Neuronal stem cell (in vitro differentiated cells): ENCODE measurements at regions not wholly inside any gene's neighbourhood (a gene's known extent, or its start where the extent isn't known, plus 50 kb on each side); places are given as distances from the start of the nearest gene placed in this dataset.

ENCODE experiments used
- DNase-seq: peaks from one replicate; pipeline ENCODE4 v3.0.0-alpha.2; 2013; ENCODE audit warnings: low spot score
- H2AFZ ChIP-seq: one replicate; pipeline ENCODE4 v1.6.1; 2013; ENCODE audit warnings: mild to moderate bottlenecking, low read length, inconsistent platforms
- H2AK5ac ChIP-seq: 2 replicates; pipeline ENCODE4 v1.6.1; 2013; ENCODE audit warnings: low read depth, mild to moderate bottlenecking, inconsistent platforms, low read length, moderate library complexity, mixed read lengths
- H2BK120ac ChIP-seq: 2 replicates; pipeline ENCODE4 v1.6.1; 2013; ENCODE audit warnings: low read depth, mild to moderate bottlenecking, inconsistent platforms, low read length, moderate library complexity, mixed read lengths
- H2BK12ac ChIP-seq: one replicate; pipeline ENCODE4 v1.6.1; 2013; ENCODE audit warnings: low read length, inconsistent platforms
- H2BK15ac ChIP-seq: 2 replicates; pipeline ENCODE4 v1.6.1; 2013; ENCODE audit warnings: mild to moderate bottlenecking, low read length, inconsistent platforms, mixed read lengths
- H2BK5ac ChIP-seq: one replicate; pipeline ENCODE4 v1.6.1; 2013; ENCODE audit warnings: inconsistent platforms, mild to moderate bottlenecking, low read length, moderate library complexity
- H3K14ac ChIP-seq: one replicate; pipeline ENCODE4 v1.6.1; 2013; ENCODE audit warnings: low read length, inconsistent platforms
- H3K18ac ChIP-seq: 2 replicates; pipeline ENCODE4 v1.6.1; 2013; ENCODE audit warnings: low read length, inconsistent platforms
- H3K23ac ChIP-seq: 2 replicates; pipeline ENCODE4 v1.6.1; 2013; ENCODE audit warnings: low read depth, mild to moderate bottlenecking, mixed read lengths, low read length, inconsistent platforms; ENCODE audit not compliant: poor library complexity
- H3K27ac ChIP-seq: replicated peaks from 3 replicates; pipeline ENCODE4 v1.5.1; 2013; ENCODE audit warnings: low read length, inconsistent platforms
- H3K27me3 ChIP-seq, 3 experiments: 2 replicates each; pipeline ENCODE4 v1.6.1; 2013; ENCODE audit warnings: low read length in 3 of 3, mild to moderate bottlenecking in 2 of 3, inconsistent platforms in 1 of 3, low read depth in 1 of 3, mixed read lengths in 1 of 3, moderate library complexity in 1 of 3; ENCODE audit not compliant: control insufficient read depth in 3 of 3, insufficient read depth in 3 of 3
- H3K36me3 ChIP-seq, 2 donors: replicated peaks in 1 of 2; 2 replicates each; pipeline ENCODE4 v1.6.1; 2013; ENCODE audit warnings: low read length in 2 of 2; ENCODE audit not compliant: control insufficient read depth in 2 of 2, insufficient read depth in 2 of 2
- H3K4ac ChIP-seq: 2 replicates; pipeline ENCODE4 v1.6.1; 2013; ENCODE audit warnings: inconsistent platforms, mild to moderate bottlenecking, low read length, moderate library complexity
- H3K4me1 ChIP-seq, 2 donors: 1 replicate in 1 of 2; 2 replicates in 1 of 2; pipeline ENCODE4 v1.6.1; 2013; ENCODE audit warnings: low read length in 2 of 2, low read depth in 1 of 2; ENCODE audit not compliant: control insufficient read depth in 2 of 2, insufficient read depth in 1 of 2
- H3K4me2 ChIP-seq: one replicate; pipeline ENCODE4 v1.6.1; 2013; ENCODE audit warnings: mild to moderate bottlenecking, low read length, inconsistent platforms; ENCODE audit not compliant: insufficient read depth, poor library complexity, severe bottlenecking
- H3K4me3 ChIP-seq, 2 donors: 2 replicates each; pipeline ENCODE4 v1.5.1; 2013; ENCODE audit warnings: low read length in 2 of 2, mild to moderate bottlenecking in 2 of 2, inconsistent platforms in 1 of 2, moderate library complexity in 1 of 2
- H3K79me1 ChIP-seq: one replicate; pipeline ENCODE4 v1.6.1; 2013; ENCODE audit warnings: low read depth, mild to moderate bottlenecking, inconsistent platforms, low read length, moderate library complexity
- H3K9ac ChIP-seq: one replicate; pipeline ENCODE4 v1.6.1; 2013; ENCODE audit warnings: mild to moderate bottlenecking, low read depth, low read length, inconsistent platforms; ENCODE audit not compliant: poor library complexity
- H3K9me3 ChIP-seq, 2 donors: replicated peaks in 1 of 2; 2 replicates each; pipeline versions ENCODE3 to v1.6.1; 2013; ENCODE audit warnings: low read length in 2 of 2, mild to moderate bottlenecking in 2 of 2, inconsistent platforms in 1 of 2, low read depth in 1 of 2, mixed read lengths in 1 of 2, moderate library complexity in 1 of 2; ENCODE audit not compliant: control insufficient read depth in 2 of 2, insufficient read depth in 1 of 2
- H4K8ac ChIP-seq: one replicate; pipeline ENCODE4 v1.6.1; 2013; ENCODE audit warnings: low read depth, mild to moderate bottlenecking, inconsistent platforms, low read length, moderate library complexity
- H4K91ac ChIP-seq: one replicate; pipeline ENCODE4 v1.6.1; 2013; ENCODE audit warnings: low read length, low read depth, mild to moderate bottlenecking, inconsistent platforms; ENCODE audit not compliant: poor library complexity
- WGBS, 2 donors: extraction: QIAGEN DNeasy Blood & Tissue Kit; methylation state at CpG; one replicate each; pipeline ENCODE4 v1.1.7; 2013; ENCODE audit warnings: missing lambda C conversion rate in 2 of 2, mixed read lengths in 1 of 2; ENCODE audit not compliant: insufficient read length in 2 of 2, insufficient replicate concordance in 1 of 2; ENCODE audit errors: extremely low coverage in 2 of 2; 5-methylcytosine and 5-hydroxymethylcytosine counted together

DNA sequence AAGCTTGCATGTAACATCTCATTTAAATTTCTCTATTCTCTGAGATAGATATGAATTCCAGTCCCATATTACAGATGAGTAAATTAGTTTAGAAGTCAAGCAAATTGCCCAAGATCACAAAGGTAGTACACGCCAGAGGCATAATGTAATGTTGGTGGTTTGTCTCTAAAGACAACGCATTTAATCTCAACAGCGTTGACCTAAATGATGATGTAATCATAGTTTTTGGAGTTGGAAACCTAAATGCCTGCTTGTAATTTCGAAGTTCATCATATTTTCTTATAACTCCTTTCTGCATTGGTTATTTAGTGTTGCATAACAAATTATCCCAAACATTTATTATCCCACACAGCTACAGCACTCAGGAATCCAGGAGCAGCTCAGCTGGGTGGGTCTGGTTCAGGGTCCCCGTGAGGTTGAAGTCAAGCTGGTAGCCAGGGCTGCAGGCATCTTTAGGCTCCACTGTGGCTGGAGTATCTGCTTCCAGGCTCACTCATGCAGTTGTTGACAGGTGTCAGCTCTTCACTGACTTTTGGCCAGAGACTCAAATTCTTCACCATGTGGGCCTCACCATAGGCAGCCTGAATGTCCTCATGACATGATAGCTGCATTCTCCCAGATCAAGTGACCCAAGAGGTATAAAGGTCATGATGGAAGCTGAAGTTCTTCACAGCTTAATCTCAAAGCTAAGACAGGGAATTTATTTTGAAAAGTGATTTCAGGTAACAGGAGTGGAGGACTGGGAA is 122.0 kb upstream of the SPTLC3 start:
- Histone ChIP-seq H3K4ac (no peak overlapping the region), H2AFZ (no peak overlapping the region), H3K27ac (no peak overlapping the region), H3K27me3 (no peaks in the 10 kb centered on the region), H3K36me3 (no peaks in the 10 kb centered on the region), H4K8ac (no peak overlapping the region), H3K4me2 (no peak overlapping the region), H3K79me1 (no peaks in the 10 kb centered on the region), H3K9me3 (no peaks in the 10 kb centered on the region), H3K18ac (no peak overlapping the region), H2AK5ac (no peak overlapping the region), H2BK5ac (no peak overlapping the region), H3K4me1 (no peaks in the 10 kb centered on the region), H2BK15ac (no peak overlapping the region), H3K4me3 (no peak overlapping the region), H2BK120ac (no peak overlapping the region), H3K9ac (no peak overlapping the region), H3K14ac (no peak overlapping the region), H4K91ac (no peak overlapping the region), H3K23ac (no peak overlapping the region), H2BK12ac (no peak overlapping the region)
- DNase-seq, result no peak
- WGBS, 2 donors, result no CpG with 5 or more reads among the region's 5 CpGs

GRCh38 chr20:12891643-12892042 is 117.1 kb upstream of the SPTLC3 start:
- Histone ChIP-seq H2BK5ac (no peak overlapping the region), H4K8ac (no peak overlapping the region), H2BK120ac (no peak overlapping the region)

GRCh38 chr20:12893019-12893418 is 115.8 kb upstream of the SPTLC3 start:
- Histone ChIP-seq H3K4me3 (no peak overlapping the region), H2AFZ (no peak overlapping the region), H2BK12ac (no peak overlapping the region), H2BK120ac (no peak overlapping the region), H3K79me1 (no peaks in the 10 kb centered on the region), H2BK5ac (no peak overlapping the region), H4K91ac (no peak overlapping the region), H3K27me3 (no peaks in the 10 kb centered on the region), H2AK5ac (no peak overlapping the region), H2BK15ac (no peak overlapping the region), H3K4me2 (no peak overlapping the region), H3K36me3 (no peaks in the 10 kb centered on the region), H3K4me1 (no peaks in the 10 kb centered on the region), H3K9me3 (no peaks in the 10 kb centered on the region), H3K23ac (no peak overlapping the region), H3K18ac (no peak overlapping the region), H4K8ac (no peak overlapping the region), H3K27ac (no peak overlapping the region), H3K4ac (no peak overlapping the region), H3K14ac (no peak overlapping the region), H3K9ac (no peak overlapping the region)
- DNase-seq, result no peak
- no CpG with 5 or more reads among the region's 5 CpGs for WGBS, 2 donors

More at GRCh38 chr20:12891643-12892042, 117.1 kb upstream of the SPTLC3 start:
- Histone ChIP-seq H3K9me3 (no peaks in the 10 kb centered on the region), H3K27ac (no peak overlapping the region), H3K4me2 (no peak overlapping the region), H2AFZ (no peak overlapping the region), H3K36me3 (no peaks in the 10 kb centered on the region), H3K4me3 (no peak overlapping the region), H3K4me1 (no peaks in the 10 kb centered on the region), H2BK15ac (no peak overlapping the region), H3K9ac (no peak overlapping the region), H3K27me3 (no peaks in the 10 kb centered on the region), H2BK12ac (no peak overlapping the region), H3K23ac (no peak overlapping the region), H2AK5ac (no peak overlapping the region), H3K14ac (no peak overlapping the region), H4K91ac (no peak overlapping the region), H3K4ac (no peak overlapping the region), H3K18ac (no peak overlapping the region), H3K79me1 (no peaks in the 10 kb centered on the region)
- no peak for DNase-seq
- WGBS, 2 donors, result no CpG with 5 or more reads among the region's 3 CpGs

DNA sequence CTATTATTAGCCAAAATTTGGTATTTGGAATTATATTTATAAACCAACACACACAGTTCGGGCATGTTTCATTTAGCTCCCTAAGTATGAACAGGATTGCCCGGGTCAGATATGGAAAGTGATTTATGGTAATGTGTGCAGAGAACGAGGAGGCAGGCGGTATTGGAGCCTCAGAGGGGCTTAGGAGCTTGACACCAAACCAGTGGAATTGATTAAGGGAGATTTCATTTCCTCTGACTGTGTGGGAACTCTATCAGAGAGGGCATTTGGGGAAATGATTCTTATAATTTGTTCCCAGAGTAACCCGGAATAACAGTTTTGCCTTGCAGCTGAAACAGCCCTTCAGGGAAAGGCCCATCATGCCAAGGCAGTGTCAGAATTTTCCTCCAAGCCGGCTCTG is 115.1 kb upstream of the SPTLC3 start:
- no peaks in the 10 kb centered on the region for H3K9me3 ChIP-seq
- H3K23ac ChIP-seq, result no peak overlapping the region
- H2BK15ac ChIP-seq, result no peak overlapping the region
- no peaks in the 10 kb centered on the region for H3K36me3 ChIP-seq
- H2BK5ac ChIP-seq, result no peak overlapping the region
- H3K79me1 ChIP-seq, result no peaks in the 10 kb centered on the region
- no peak overlapping the region for H2AFZ ChIP-seq
- H2BK120ac ChIP-seq, result no peak overlapping the region
- no CpG with 5 or more reads among the region's 6 CpGs for WGBS, 2 donors
- no peak overlapping the region for H3K9ac ChIP-seq
- DNase-seq, result no peak
- H3K27me3 ChIP-seq, result no peaks in the 10 kb centered on the region
- H3K18ac ChIP-seq, result no peak overlapping the region
- H3K4ac ChIP-seq, result no peak overlapping the region
- no peak overlapping the region for H4K8ac ChIP-seq
- H2BK12ac ChIP-seq, result no peak overlapping the region
- H3K14ac ChIP-seq, result no peak overlapping the region
- H2AK5ac ChIP-seq, result no peak overlapping the region
- no peak overlapping the region for H3K27ac ChIP-seq
- no peaks in the 10 kb centered on the region for H3K4me1 ChIP-seq
- no peak overlapping the region for H4K91ac ChIP-seq
- no peak overlapping the region for H3K4me3 ChIP-seq
- H3K4me2 ChIP-seq, result no peak overlapping the region
